Jurkat, Clone E6-1 (cell line): ENCODE measurements at regions not wholly inside any gene's neighbourhood (a gene's known extent, or its start where the extent isn't known, plus 50 kb on each side); places are given as distances from the start of the nearest gene placed in this dataset.

ENCODE experiments used
- DNase-seq: peaks from one replicate; pipeline ENCODE4 v3.0.0-alpha.2; 2011; ENCODE audit warnings: low read depth, low spot score
- H3K4me3 ChIP-seq: 2 replicates; pipeline ENCODE4 v1.5.1; 2011; ENCODE audit warnings: mild to moderate bottlenecking, low read length, control low read depth, moderate library complexity

DNA sequence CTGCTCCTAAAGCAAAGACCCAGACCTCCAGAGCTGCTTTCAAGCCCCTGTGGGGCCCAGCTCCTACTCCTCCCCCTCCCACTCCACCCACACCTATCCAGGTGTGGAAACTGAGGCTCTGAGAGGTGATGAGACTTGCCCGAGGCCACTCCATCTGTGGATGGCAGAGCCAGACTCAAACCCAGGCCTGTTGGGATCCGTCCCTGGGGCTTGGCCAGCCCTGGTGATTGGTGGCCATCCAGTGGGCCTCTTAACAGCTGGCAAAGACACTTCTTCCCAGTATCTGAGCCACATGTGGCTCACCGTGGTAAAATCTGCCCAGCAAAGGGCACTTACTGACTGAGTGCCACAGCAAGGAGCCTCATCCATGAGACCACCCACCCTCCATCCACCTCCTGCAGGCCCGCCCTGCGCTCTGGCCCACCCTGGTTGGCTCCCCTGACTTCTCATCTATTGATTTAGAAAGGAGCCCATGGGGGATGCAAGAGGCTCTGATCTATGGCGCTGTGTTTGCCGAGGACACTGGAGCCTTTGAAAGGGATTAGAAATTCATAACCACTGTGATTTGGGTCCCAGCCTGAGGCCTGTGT, 398.5 kb downstream of the PTPRU start:
- DNase-seq, result no peak
- H3K4me3 ChIP-seq, result no peak overlapping the region

DNA sequence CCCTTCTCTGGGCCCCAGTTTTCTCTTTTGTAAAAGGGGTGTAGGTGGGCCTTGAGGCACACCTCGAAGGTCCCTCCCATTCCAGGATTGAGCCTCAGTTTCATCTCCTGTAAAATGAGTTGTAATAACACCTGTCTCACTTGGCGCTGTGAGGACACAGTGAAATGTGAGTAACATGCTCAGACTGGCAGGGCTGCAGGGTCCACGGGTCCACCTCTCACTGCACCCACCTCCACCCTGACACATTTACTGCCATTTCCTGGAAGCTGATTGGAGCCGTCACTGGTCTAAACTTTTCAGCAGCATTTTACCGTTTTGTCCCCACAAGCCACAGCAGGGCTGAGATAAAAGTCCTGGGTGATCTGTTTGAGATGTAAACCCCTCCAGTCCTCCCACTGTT, 398.0 kb downstream of the PTPRU start:
- no peak for DNase-seq
- no peak overlapping the region for H3K4me3 ChIP-seq

DNA sequence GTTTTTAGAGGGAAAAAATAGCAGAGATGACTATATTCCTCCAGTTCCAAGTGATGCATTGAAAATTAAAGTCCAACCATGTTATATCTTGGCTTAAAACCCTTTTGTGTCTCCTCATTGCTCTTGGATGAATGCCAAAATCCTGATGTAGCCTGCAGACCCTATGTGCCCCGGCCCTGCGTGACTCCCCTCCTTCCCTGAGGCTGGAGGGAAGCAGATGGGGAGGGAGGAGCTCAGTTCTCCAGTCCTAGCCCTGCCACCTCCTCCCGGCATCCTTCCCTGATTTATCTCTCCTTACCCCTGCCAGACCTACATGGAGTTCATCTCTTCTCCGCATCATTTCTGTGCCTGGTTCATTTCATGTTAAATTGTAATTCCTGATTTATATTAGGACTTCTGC, 397.4 kb downstream of the PTPRU start:
- H3K4me3 ChIP-seq, result no peak overlapping the region

DNA sequence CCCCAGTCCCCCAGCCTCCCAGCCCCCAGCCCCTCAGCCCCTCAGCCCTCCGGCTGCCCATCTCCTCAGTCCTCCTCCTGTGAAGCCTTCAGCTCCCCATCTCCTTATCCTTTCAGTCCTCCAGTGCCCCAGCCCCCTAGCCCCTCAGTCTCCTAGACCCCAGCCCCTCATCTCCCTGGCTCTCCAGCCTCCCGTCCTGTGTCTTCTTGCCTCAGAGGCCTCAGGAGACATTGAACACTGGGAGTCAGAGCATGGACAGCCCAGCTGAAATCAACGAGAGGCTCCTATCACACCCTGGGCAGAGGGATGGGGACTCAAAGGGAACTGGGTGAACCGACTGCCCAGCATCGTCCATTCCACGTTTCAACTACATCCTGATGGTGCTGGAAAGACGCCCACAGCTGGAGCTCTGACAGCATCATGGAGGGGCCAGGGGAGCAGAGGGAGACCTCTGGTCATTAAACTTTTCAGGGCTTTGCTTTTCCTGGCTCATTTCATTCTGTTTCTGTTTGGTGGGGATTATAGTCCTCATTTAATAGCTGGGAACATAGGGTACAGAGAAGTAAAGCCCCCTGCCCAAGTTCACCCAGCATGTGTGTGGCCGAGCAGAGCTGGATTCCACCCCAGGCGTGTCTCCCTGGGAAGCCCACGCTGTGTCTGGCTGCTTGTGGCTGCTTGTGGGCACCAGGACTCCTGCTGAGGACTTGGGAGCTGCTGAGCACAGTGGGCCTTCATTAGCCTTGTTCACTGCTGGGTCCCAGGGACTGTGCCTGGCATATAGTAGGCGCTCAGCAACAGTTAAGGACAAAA, 396.7 kb downstream of the PTPRU start:
- no peak overlapping the region for H3K4me3 ChIP-seq

More for the DNA sequence above, 397.4 kb downstream of the PTPRU start:
- DNase-seq, result no peak

DNA sequence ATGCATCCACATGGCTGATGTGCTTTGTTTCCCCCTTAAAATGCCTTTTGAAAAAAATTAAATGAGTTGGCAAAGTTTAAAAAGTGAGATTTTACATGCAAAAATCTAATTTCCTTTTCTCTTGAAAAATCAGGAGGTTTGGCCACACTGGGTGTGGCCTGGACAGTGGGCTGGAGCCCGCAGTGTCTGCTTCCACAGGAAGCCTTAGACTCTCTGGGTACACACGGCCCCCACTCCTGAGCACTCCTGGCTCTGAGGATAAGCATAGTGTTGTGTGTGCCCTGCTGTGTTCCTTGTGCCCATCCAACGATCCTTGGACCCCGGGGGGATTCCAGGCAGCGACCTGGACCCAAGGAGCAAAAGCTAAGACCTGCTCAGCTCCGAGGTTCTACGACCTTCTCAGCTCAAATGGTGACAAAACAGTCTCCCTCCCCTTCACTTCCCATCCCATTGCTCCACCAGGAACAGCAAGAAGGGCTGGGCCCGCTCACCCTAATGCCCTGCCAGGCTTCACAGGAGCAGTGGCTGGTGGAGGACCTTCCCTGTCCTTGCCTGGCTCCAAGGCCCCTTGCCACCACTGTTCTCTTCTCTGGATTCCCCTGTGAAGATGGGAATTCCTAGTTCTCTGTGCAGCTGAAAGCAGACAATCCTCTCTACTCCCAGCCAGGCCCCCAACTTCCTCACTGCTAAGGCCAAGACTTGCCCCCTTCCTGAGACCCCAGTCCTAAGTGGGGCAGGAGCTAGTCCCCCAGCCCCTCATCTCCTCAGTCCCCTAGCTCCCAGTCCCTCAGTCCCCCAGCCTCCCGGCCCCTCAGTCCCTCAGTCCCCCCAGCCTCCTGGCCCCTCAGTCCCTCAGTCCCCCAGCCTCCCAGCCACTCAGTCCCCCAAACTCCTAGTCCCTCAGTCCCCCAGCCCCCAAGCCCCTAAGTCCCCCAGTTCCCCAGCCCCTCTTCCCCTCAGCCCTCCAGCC, 395.8 kb downstream of the PTPRU start:
- no peak for DNase-seq
- no peak overlapping the region for H3K4me3 ChIP-seq

More for the DNA sequence above, 396.7 kb downstream of the PTPRU start:
- no peak for DNase-seq

DNA sequence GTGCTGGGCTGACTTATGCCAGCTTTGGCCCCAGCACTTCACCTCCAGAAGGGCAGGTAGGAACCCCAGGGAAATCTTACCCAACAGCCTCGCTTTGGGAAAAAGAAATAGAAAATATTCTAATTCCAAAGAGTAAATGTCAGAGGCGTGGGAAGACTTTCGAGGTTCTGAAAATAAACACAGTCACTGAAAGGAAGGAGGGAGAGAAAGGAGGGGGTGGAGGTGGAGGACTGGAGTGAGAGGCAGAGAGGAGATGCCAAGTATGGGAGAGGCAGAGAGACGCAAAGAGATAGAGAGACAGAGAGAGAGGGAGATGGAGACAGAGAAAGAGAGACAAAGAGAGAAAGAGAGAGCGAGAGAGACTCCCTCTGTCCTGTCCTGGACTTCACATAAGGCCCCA, 395.0 kb downstream of the PTPRU start:
- no peak for DNase-seq
- H3K4me3 ChIP-seq, result no peak overlapping the region

DNA sequence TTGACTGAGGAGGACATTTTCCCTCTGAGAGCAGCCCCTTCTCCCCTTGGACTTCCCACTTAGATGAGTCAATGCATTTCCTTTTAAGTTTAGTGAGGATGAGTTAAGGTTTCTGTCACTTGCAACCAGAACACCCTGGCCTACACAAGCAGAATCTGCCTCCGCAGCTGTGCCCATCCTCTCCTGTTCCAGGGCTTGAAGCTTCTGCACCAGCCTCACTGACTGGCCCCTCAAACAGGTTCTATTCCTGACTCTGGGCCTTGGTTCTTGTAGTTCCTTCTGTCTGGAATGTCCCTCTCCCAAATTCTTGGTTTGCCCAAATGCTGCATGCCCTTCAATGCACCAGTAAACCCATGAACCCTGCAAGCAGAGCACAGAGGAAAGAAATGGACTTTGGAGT, 394.4 kb downstream of the PTPRU start:
- DNase-seq, result no peak
- H3K4me3 ChIP-seq, result no peak overlapping the region

DNA sequence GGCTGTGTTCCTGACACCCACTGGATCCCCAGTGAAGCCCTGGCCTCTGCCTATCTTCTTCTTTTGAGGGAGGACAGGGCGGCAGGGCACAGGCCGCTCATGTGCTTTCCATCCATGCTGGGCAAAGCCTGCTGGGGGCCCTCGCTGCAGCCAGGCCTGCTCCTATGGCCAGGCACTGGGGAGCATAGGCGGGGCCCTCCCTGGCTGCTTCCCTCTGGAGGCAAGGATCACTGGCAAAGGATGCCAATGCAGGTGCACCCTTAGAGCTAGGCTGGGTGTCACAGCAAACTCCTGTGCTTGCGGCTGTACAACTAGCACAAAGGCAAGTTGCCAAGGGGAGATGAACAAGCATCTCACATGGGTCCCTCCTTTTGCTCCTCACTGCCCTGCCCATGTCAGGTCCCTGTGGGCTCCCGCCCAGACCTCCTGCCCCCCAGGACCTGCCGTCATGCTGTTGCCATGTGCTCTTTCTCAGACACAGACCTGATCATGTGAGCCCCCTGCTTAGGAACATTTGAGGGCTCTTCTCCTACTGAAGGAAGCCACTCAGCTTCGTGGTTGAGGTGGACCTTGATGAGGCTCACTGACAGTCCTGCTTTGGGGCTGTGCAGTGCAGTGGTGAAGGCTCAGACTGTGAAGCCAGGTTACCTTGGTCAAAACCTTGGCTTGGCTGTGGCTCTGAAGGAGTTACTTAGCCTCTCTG, 393.6 kb downstream of the PTPRU start:
- H3K4me3 ChIP-seq, result no peak overlapping the region
- DNase-seq, result no peak

DNA sequence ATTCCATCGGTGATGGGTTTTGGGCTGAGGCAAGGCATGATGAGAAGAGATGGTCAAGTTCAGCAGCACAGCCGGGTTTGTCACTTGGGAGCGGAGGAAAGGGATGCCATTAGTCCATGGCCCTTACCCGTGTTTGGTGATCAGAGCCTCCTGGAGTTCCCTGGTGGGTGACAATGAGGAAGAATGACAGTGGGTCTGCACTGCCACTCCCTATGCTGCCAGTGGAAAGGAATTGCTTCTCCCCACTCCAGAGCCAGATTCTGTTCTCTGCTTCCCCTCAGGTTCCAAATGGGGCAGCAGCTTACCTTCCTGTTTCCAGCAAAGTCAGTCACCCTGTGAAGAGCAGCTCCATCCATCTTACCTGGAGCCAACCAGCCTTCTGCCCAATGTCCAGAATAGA, 393.1 kb downstream of the PTPRU start:
- DNase-seq, result no peak
- no peak overlapping the region for H3K4me3 ChIP-seq

DNA sequence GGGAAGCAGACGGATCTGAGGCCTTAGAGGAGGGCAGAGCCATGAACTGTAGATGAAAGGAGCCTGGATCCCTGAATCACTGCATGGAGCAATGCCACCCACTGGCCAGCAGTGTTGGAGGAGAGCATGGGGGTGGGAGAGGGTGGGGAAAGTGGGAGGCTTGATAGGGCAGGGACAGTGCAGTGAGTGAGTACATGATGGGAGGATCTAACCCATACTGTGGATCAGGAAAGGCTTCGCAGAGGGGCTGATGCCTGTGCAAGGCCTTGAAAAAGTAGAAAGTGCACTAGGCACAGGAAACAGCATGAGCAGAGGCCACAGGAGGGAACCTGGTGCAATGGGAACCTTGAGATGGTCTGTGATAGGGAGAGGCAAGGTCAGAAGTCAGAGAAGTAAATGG, 391.9 kb downstream of the PTPRU start:
- no peak overlapping the region for H3K4me3 ChIP-seq
- DNase-seq, result no peak

DNA sequence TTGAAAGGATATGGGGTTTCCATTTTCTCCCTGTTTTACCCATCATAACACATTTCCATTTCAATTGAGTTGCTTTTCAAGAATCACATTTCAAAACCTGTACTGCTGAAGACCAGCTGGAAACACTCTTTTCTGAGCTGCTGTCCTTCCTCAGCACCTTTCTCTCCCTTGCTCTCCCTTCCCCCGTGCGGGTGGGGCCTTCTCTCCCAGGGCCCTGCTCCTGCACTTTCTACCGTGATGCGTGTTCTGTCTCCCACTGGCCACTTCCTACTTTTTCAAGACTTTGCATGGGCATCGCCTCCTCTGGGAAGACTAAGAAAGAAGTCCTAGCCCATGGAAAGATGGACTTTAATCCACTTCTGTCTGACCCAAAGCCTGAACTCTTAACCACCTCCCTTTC, 390.4 kb downstream of the PTPRU start:
- DNase-seq, result no peak
- H3K4me3 ChIP-seq, result no peak overlapping the region

DNA sequence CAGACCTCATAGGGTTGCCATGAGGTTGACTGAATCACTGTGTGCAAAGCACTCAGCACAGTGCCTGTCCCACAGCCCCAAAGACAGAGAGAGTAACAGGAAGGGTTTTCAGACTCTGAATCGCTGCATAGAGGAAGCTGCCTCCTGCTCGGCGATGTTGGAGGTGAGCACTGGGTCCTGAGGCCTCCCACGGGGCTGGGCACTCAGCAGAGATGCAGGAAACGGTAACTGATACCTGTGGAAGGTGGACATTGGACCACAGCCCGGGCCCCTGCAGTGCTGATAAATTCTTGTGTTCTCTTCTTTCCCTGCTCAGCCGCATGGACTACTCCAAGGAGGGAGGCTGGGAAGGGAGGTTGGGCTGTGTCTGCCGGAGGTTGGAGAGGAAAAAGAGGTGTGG, 389.7 kb downstream of the PTPRU start:
- DNase-seq, result no peak
- no peak overlapping the region for H3K4me3 ChIP-seq

DNA sequence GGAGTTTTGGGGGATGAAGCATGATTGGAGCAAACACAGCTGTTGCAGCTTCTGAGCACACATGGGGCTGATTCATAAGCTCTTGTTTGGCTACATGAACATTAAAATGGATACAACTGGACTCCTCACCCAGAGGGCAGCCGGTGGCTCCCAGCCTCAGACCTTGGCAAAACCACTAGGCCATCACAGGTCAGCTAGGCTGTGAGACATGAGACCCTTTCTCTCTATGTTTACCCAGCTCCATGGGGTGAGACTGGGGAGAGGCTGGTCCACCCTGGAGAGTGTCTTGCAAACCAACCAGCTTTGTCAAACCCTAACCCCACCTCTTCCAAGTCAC, 388.7 kb downstream of the PTPRU start:
- no peak overlapping the region for H3K4me3 ChIP-seq

DNA sequence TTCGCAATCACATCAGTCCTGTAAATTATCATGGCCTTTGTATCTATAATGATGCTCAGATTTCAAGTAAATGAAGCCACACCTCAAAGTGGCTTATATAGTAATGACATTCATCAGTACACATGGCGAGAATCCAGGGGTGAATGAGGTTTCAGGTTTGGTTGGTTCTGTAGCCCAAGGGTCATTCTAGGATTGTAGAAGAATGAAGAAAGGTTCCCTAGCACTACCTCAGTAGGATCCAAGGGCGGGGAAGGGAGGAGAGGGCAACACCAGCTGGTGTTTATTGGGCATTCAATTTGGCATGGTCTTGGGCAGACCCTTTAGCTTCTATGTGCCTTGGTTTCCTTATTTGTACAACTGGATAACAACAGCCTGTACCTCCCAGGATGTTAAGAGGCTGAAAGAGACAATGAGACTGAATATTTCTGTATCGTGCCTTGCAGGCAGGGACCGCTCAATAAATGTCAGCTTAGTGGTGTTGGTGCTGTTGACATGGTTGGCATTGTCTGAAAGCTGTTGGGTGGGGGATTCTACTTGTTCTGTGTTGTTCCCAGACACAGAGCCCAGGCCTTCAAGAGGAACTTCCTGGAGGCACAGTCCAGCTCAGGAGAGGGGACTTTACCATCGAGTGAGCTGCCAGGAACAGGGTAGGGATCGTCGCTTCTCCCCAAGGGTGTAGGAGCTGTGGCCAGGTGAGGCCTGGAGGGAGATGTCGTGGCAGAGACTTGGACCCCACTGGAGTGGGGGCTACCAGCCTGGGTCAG, 388.2 kb downstream of the PTPRU start:
- no peak overlapping the region for H3K4me3 ChIP-seq
- no peak for DNase-seq

More for the DNA sequence above, 388.7 kb downstream of the PTPRU start:
- no peak for DNase-seq

DNA sequence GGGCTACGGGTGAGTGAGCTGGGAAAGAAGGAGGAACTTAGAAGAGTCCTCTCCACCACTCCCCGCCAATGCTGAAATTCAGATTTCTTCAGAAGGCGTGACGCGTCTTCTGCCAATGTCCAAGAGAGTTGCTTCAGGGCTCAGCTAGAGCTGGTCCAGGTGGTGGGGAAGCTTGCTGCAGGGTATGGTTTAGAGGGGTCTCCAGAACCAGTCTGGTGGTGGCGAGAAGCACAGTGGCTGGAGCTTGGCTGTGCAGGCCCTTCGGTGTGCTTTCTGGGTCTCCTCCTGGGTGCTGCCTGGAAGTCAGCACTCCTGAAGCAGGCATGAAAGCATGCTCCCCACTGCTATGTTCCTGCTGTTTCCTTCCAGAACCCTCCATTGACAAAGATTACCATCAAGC, 387.2 kb downstream of the PTPRU start:
- no peak for DNase-seq
- no peak overlapping the region for H3K4me3 ChIP-seq

DNA sequence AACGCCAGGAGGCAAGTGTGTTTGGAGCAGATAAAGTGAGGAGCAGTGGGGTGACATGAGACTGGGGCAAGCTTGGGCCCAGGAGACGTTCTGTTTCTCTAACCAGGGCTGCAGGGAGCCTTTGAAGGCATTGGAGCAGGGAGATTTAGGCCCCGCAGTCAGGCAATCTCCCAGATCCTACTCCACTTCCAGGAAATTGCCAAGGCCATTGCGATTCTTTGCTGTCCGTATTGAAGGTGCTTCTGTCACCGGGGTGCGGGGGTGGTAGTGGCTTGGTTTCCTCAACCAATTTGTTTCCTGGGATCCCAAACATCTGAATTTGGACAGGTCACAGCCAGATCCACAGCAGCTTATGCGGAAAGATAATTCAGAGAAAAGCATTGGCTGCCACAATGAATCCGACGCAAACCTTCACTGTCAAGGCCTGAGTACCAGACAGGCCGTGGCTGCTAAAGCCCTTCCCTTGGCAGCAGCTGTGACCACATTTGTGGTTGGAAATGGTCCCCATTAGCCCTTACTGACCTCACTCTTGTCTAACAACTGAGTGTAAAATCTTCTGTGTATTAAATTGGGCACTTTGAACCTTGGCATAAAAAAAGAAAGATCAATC, 385.6 kb downstream of the PTPRU start:
- no peak overlapping the region for H3K4me3 ChIP-seq
- no peak for DNase-seq

DNA sequence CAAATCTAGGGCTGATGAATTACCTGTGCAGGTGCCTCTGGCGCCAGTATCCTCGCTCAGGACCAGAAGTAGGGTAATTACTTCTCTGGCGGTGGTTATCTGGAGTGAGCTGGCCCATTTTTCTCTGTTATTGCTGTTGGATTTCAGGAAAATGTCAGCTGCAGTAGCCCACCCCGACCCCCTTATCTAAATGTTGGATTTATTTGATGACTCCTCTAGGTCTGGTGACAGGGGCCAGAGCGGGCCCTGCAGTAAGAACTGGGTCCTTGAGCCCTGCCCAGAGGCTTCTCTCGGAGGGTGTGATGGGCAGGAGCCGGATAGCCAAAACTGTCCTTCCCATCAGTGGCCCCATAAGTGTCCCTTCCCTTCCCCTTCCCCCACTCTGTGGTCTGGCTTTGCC, 384.3 kb downstream of the PTPRU start:
- no peak overlapping the region for H3K4me3 ChIP-seq
- no peak for DNase-seq

DNA sequence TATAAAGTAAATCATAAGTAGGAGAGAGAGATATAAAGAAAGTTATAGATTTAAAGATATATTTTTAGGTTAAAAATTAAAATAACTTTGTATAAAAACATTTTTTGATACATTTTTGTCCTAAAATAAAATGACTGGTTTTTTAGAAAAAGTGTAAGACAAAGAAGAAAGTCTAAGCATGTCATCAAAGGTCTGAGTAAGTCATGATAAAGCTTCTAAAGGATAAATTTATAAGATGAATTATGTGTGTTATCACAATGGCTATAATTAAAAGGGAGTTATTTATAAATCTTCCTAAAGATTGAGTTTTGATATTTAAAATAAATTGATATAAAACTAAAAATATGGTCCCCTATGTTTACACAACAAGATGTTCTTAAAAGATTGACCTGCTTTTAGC, 370.9 kb downstream of the PTPRU start:
- H3K4me3 ChIP-seq, result no peak overlapping the region
- DNase-seq, result no peak
